Parathyroid adenoma (tissue), 2 donors: ENCODE measurements at regions not wholly inside any gene's neighbourhood (a gene's known extent, or its start where the extent isn't known, plus 50 kb on each side); places are given as distances from the start of the nearest gene placed in this dataset.

Source experiments
- H2AFZ ChIP-seq: fragments of 300-600 bp; sonication (generic); one replicate; pipeline ENCODE4 v1.7.0; 2017; ENCODE audit warnings: antibody characterized with exemption, mild to moderate bottlenecking
- H3K27ac ChIP-seq: fragments of 300-600 bp; sonication (generic); one replicate; pipeline ENCODE4 v1.7.0; 2017
- H3K27me3 ChIP-seq: fragments of 300-600 bp; sonication (generic); one replicate; pipeline ENCODE4 v1.7.0; 2017; ENCODE audit warnings: low read length; ENCODE audit not compliant: control insufficient read depth, insufficient read depth
- H3K36me3 ChIP-seq: fragments of 300-600 bp; sonication (generic); one replicate; pipeline ENCODE4 v1.7.0; 2017; ENCODE audit warnings: low read length; ENCODE audit not compliant: control insufficient read depth, insufficient read depth
- H3K4me1 ChIP-seq: fragments of 300-600 bp; sonication (generic); one replicate; pipeline ENCODE4 v1.7.0; 2017; ENCODE audit warnings: control low read depth
- H3K4me2 ChIP-seq: fragments of 300-600 bp; sonication (generic); one replicate; pipeline ENCODE4 v1.7.0; 2017; ENCODE audit warnings: low read length
- H3K4me3 ChIP-seq: fragments of 300-600 bp; sonication (generic); one replicate; pipeline ENCODE4 v1.7.0; 2017; ENCODE audit warnings: low read depth, low read length
- H3K79me2 ChIP-seq: fragments of 300-600 bp; sonication (generic); one replicate; pipeline ENCODE4 v1.7.0; 2017; ENCODE audit warnings: control low read depth
- H3K9ac ChIP-seq: fragments of 300-600 bp; sonication (generic); one replicate; pipeline ENCODE4 v1.7.0; 2017; ENCODE audit warnings: mild to moderate bottlenecking
- H3K9me3 ChIP-seq: fragments of 300-600 bp; sonication (generic); one replicate; pipeline ENCODE4 v1.7.0; 2017; ENCODE audit warnings: low read length; ENCODE audit not compliant: control insufficient read depth
- TF ChIP-seq, protein P1 (sequence below): fragments of 300-600 bp; sonication (generic); IDR thresholded peaks from one replicate; pipeline ENCODE4 v1.7.0; 2017; ENCODE audit warnings: antibody characterized with exemption, mild to moderate bottlenecking
- donor health status: primary hyperparathyroidism.

- no peak overlapping the region for H3K9ac ChIP-seq
- H3K27me3 ChIP-seq: no peaks in the 10 kb centered on the region
- H3K9me3 ChIP-seq: no peaks in the 10 kb centered on the region
- no peaks in the 10 kb centered on the region for H3K36me3 ChIP-seq
- TF ChIP-seq, protein P1, sequence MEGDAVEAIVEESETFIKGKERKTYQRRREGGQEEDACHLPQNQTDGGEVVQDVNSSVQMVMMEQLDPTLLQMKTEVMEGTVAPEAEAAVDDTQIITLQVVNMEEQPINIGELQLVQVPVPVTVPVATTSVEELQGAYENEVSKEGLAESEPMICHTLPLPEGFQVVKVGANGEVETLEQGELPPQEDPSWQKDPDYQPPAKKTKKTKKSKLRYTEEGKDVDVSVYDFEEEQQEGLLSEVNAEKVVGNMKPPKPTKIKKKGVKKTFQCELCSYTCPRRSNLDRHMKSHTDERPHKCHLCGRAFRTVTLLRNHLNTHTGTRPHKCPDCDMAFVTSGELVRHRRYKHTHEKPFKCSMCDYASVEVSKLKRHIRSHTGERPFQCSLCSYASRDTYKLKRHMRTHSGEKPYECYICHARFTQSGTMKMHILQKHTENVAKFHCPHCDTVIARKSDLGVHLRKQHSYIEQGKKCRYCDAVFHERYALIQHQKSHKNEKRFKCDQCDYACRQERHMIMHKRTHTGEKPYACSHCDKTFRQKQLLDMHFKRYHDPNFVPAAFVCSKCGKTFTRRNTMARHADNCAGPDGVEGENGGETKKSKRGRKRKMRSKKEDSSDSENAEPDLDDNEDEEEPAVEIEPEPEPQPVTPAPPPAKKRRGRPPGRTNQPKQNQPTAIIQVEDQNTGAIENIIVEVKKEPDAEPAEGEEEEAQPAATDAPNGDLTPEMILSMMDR: no peak
- no peaks in the 10 kb centered on the region for H3K79me2 ChIP-seq
- no peak overlapping the region for H3K4me3 ChIP-seq
- H2AFZ ChIP-seq: no peak overlapping the region
- H3K27ac ChIP-seq: no peak overlapping the region
- no peaks in the 10 kb centered on the region for H3K4me1 ChIP-seq
- H3K4me2 ChIP-seq: no peak overlapping the region
Measured at GRCh38 chr5:62112689-62113228, 193.2 kb upstream of the KIF2A start.

- TF ChIP-seq, protein P1: no peak
- Histone ChIP-seq H3K9me3 (no peaks in the 10 kb centered on the region), H3K36me3 (no peaks in the 10 kb centered on the region)
Measured at GRCh38 chr5:62115014-62115413, 191.0 kb upstream of the KIF2A start.

GRCh38 chr5:62124266-62124665, 181.7 kb upstream of the KIF2A start:
- Histone ChIP-seq H3K36me3 (no peaks in the 10 kb centered on the region), H3K79me2 (no peaks in the 10 kb centered on the region), H3K4me2 (no peak overlapping the region), H3K9me3 (no peaks in the 10 kb centered on the region), H2AFZ (no peak overlapping the region), H3K4me3 (no peak overlapping the region), H3K27ac (no peak overlapping the region), H3K9ac (no peak overlapping the region), H3K4me1 (no peaks in the 10 kb centered on the region), H3K27me3 (no peaks in the 10 kb centered on the region)
- TF ChIP-seq, protein P1: no peak

More at GRCh38 chr5:62115014-62115413, 191.0 kb upstream of the KIF2A start:
- Histone ChIP-seq H3K27ac (no peak overlapping the region), H3K79me2 (no peaks in the 10 kb centered on the region), H3K9ac (no peak overlapping the region), H3K27me3 (no peaks in the 10 kb centered on the region), H3K4me3 (no peak overlapping the region), H3K4me2 (no peak overlapping the region), H3K4me1 (no peaks in the 10 kb centered on the region), H2AFZ (no peak overlapping the region)

DNA sequence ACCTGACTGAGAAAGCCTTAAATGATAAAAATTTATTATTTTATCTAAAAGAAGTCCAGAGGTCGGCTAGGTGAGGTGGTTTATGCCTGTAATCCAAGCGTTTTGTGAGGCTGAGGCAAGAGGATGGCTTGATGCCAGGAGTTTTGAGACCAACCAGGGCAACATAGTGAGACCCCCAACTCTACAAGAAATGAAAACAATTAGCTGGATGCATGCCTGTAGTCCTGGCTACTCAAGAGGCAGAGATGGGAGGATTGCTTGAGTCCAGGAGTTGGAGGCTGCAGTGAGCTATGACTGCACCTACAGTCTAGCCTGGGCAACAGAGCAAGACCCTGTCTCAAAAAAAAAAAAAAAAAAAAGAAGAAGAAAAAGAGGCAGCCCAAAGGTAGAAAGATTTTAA, 179.9 kb upstream of the KIF2A start:
- Histone ChIP-seq H3K36me3 (no peaks in the 10 kb centered on the region), H2AFZ (no peak overlapping the region), H3K79me2 (no peaks in the 10 kb centered on the region), H3K4me3 (no peak overlapping the region), H3K9ac (no peak overlapping the region), H3K9me3 (no peaks in the 10 kb centered on the region), H3K27me3 (no peaks in the 10 kb centered on the region), H3K4me1 (no peaks in the 10 kb centered on the region), H3K27ac (no peak overlapping the region), H3K4me2 (no peak overlapping the region)
- TF ChIP-seq, protein P1: no peak

DNA sequence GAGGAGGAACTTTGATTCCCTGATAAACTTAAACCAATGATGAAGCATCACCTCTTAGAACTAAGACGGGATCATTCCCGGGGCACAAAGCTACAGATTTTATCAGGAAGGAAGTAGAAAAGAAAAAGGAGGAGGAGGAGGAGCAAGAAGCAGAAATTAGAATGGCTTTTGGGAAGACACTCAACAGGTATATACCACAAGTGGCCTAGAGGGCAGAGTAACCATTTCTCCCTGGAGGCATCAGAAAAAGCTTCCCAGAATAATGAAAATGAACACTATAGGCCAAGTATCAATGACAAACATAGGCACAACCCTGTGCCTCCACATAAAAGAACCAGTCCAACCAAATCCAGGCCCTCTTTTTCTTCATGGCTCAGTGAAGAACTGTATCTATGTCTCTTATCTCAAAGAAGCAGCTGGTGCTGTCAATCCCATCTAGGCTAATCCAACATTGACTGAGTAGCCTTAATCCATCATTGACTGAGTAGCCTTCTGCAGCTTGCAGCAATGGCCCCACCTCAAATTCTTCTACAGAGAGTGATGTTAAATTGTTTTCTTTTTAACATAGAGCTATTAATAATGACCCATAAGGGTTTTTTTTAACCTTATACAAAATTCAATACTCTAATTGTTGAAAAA, 178.8 kb upstream of the KIF2A start:
- H3K4me2 ChIP-seq: no peak overlapping the region
- no peaks in the 10 kb centered on the region for H3K36me3 ChIP-seq
- H3K27ac ChIP-seq: no peak overlapping the region
- no peaks in the 10 kb centered on the region for H3K4me1 ChIP-seq
- H2AFZ ChIP-seq: no peak overlapping the region
- H3K9ac ChIP-seq: no peak overlapping the region
- no peaks in the 10 kb centered on the region for H3K9me3 ChIP-seq
- H3K79me2 ChIP-seq: no peaks in the 10 kb centered on the region
- H3K4me3 ChIP-seq: no peak overlapping the region
- TF ChIP-seq, protein P1: no peak
- no peaks in the 10 kb centered on the region for H3K27me3 ChIP-seq
